GM12878 (cell line): ENCODE measurements at regions not wholly inside any gene's neighbourhood (a gene's known extent, or its start where the extent isn't known, plus 50 kb on each side); places are given as distances from the start of the nearest gene placed in this dataset.
A peak's percentile ranks its signal among the peaks of the same experiment; 100 is the strongest.

Experiments used
- ATAC-seq: fragments of 200-7000 bp; cut with Tn5 transposase; 3 replicates; pipeline ENCODE4 v1.9.1; 2020; ENCODE audit warnings: mild to moderate bottlenecking, moderate library complexity
- BruUV-seq: library from RNA; stranded (reverse); fragments of 400-500 nt; replicated peaks from 2 replicates; lab custom pipeline; 2021; lab: Mats Ljungman, UMichigan
- CTCF ChIA-PET: fragments of 300-600 bp; sonication (Branson Sonifier 250); formaldehyde crosslinking; extraction: SDS; loops from one replicate; lab custom pipeline; 2021; ENCODE audit warnings: inconsistent platforms; lab: Yijun Ruan, JAX
- POLR2A ChIA-PET: fragments of 350-600 bp; formaldehyde crosslinking; extraction: SDS; loops from one replicate; lab custom pipeline; 2021; ENCODE audit warnings: inconsistent platforms; lab: Charles Lee
- RAD21 ChIA-PET: fragments of 300-600 bp; sonication (Branson Sonifier 250); formaldehyde crosslinking; loops from one replicate; lab custom pipeline; 2023; ENCODE audit warnings: antibody characterized with exemption; ENCODE audit not compliant: unreplicated experiment; lab: Charles Lee
- SMC1A ChIA-PET: fragments of 300-600 bp; sonication (Branson Sonifier 250); formaldehyde crosslinking; loops from one replicate; lab custom pipeline; 2023; ENCODE audit not compliant: unreplicated experiment, uncharacterized antibody; lab: Charles Lee
- DNase-seq: peaks from one replicate; pipeline ENCODE4 v3.0.0-alpha.2; 2011; ENCODE audit warnings: low read depth, low spot score
- FAIRE-seq: peaks from 3 replicates; lab custom pipeline; 2011; peaks lifted over from hg19 to GRCh38; lab: Jason Lieb, UNC
- H2AFZ ChIP-seq: 2 replicates; pipeline ENCODE4 v1.6.0; 2011; ENCODE audit warnings: low read depth, low read length, control low read depth; ENCODE audit not compliant: control insufficient read depth
- H3K27ac ChIP-seq: 2 replicates; pipeline ENCODE4 v1.5.1; 2011; ENCODE audit warnings: control low read depth; ENCODE audit not compliant: control insufficient read depth, insufficient read depth
- H3K27me3 ChIP-seq, 2 experiments: replicated peaks in 1 of 2; 2 replicates each; pipeline versions ENCODE4 v1.6.0 to v1.6.1; 2011; ENCODE audit warnings: low read length in 1 of 2; ENCODE audit not compliant: control insufficient read depth in 2 of 2, insufficient read depth in 2 of 2
- H3K36me3 ChIP-seq, 2 experiments: 2 replicates each; pipeline ENCODE4 v1.5.1; 2011; ENCODE audit warnings: low read length in 1 of 2; ENCODE audit not compliant: control insufficient read depth in 2 of 2, insufficient read depth in 2 of 2
- H3K4me1 ChIP-seq: 2 replicates; pipeline ENCODE4 v1.6.1; 2011; ENCODE audit warnings: mild to moderate bottlenecking, low read length, moderate library complexity, mixed read lengths; ENCODE audit not compliant: control insufficient read depth, insufficient read depth
- H3K4me2 ChIP-seq: 2 replicates; pipeline ENCODE4 v1.6.0; 2011; ENCODE audit warnings: control low read depth; ENCODE audit not compliant: control insufficient read depth, insufficient read depth
- H3K4me3 ChIP-seq: fragments of 200-600 bp; sonication (generic); 2 replicates; pipeline ENCODE4 v1.5.1; 2016
- H3K79me2 ChIP-seq: 2 replicates; pipeline ENCODE4 v1.6.0; 2011; ENCODE audit warnings: low read length; ENCODE audit not compliant: control insufficient read depth, insufficient read depth
- H3K9ac ChIP-seq: 2 replicates; pipeline ENCODE4 v1.8.0; 2011; ENCODE audit warnings: low read length, control low read depth, mixed read lengths; ENCODE audit not compliant: control insufficient read depth, insufficient read depth
- H3K9me3 ChIP-seq: replicated peaks from 3 replicates; pipeline ENCODE4 v1.5.1; 2011; ENCODE audit warnings: mild to moderate bottlenecking, low read length; ENCODE audit not compliant: control insufficient read depth, insufficient read depth
- H4K20me1 ChIP-seq: 2 replicates; pipeline ENCODE4 v1.6.0; 2011; ENCODE audit not compliant: control insufficient read depth, insufficient read depth
- CBFB ChIP-seq: IDR thresholded peaks from 2 replicates; pipeline ENCODE4 v1.6.1; 2016; ENCODE audit warnings: antibody characterized with exemption, low read depth
- CBX5 ChIP-seq: sonication (generic); IDR thresholded peaks from 2 replicates; pipeline ENCODE4 v1.6.1; 2016; ENCODE audit warnings: low read depth, moderate library complexity, mild to moderate bottlenecking, inconsistent platforms
- CTCF ChIP-seq, 3 experiments: IDR thresholded peaks in 2 of 3; conservative IDR thresholded peaks in 1 of 3; 2 replicates each; pipeline ENCODE4 v1.5.1; 2011; ENCODE audit warnings: low read depth in 3 of 3, low read length in 3 of 3, mild to moderate bottlenecking in 3 of 3, control low read depth in 2 of 3, moderate library complexity in 2 of 3, inconsistent platforms in 1 of 3, mixed read lengths in 1 of 3; ENCODE audit not compliant: control insufficient read depth in 2 of 3, insufficient read depth in 1 of 3; ENCODE audit errors: extremely low read depth in 1 of 3
- MTA3 ChIP-seq: IDR thresholded peaks from 2 replicates; pipeline ENCODE4 v1.6.1; 2012; ENCODE audit warnings: low read length, inconsistent platforms, borderline replicate concordance
- MXI1 ChIP-seq: fragments of 150-350 bp; IDR thresholded peaks from 2 replicates; pipeline ENCODE4 v1.6.1; 2011; ENCODE audit warnings: low read depth, mild to moderate bottlenecking, inconsistent platforms, low read length, improper control_type of control experiment
- POU2F2 ChIP-seq: IDR thresholded peaks from 3 replicates; pipeline ENCODE4 v1.6.1; 2011; ENCODE audit warnings: low read depth, mild to moderate bottlenecking, low read length, borderline replicate concordance
- RAD21 ChIP-seq: IDR thresholded peaks from 2 replicates; pipeline ENCODE4 v1.6.1; 2011; ENCODE audit warnings: mild to moderate bottlenecking, low read depth, low read length, moderate library complexity; ENCODE audit not compliant: insufficient read depth
- RCOR1 ChIP-seq: conservative IDR thresholded peaks from 2 replicates; pipeline ENCODE4 v1.6.1; 2012; ENCODE audit warnings: low read depth, low read length, improper control_type of control experiment
- SMC3 ChIP-seq: IDR thresholded peaks from 2 replicates; pipeline ENCODE4 v1.6.1; 2011; ENCODE audit warnings: low read length, improper control_type of control experiment, borderline replicate concordance
- SREBF1 ChIP-seq: IDR thresholded peaks from 2 replicates; pipeline ENCODE4 v1.6.1; 2012; ENCODE audit warnings: mild to moderate bottlenecking, low read length
- ZNF384 ChIP-seq: IDR thresholded peaks from 2 replicates; pipeline ENCODE4 v1.6.1; 2012; ENCODE audit warnings: low read depth, mild to moderate bottlenecking, low read length, improper control_type of control experiment, borderline replicate concordance
- WGBS: methylation state at CpG from one replicate; pipeline ENCODE4 v1.1.6; 2016; ENCODE audit warnings: low lambda C conversion rate; ENCODE audit not compliant: insufficient replicate concordance, insufficient coverage; ENCODE audit errors: missing lambda C conversion rate; 5-methylcytosine and 5-hydroxymethylcytosine counted together
- in situ Hi-C: fragments of 300-500 bp; cut with MboI; formaldehyde crosslinking; loops from 9 replicates; pipeline ENCODE4 v1.14.3; 2018; ENCODE audit warnings: mixed read lengths
- intact Hi-C: fragments of 100-400 bp; cut with micrococcal nuclease; formaldehyde crosslinking; loops from one replicate; pipeline ENCODE4 v1.14.2; 2022; ENCODE audit not compliant: unreplicated experiment

- in situ Hi-C loops: no loop called here
Measured at GRCh38 chr1:165147799-165148198, 208.7 kb downstream of the LMX1A start.

GRCh38 chr1:165144757-165145397 is 211.6 kb downstream of the LMX1A start:
- FAIRE-seq: no peak
- WGBS: 6% methylated on average over 12 of the region's 12 CpGs
- no TSS peak for BruUV-seq

More at GRCh38 chr1:165147799-165148198, 208.7 kb downstream of the LMX1A start:
- Histone ChIP-seq H3K4me3 (no peak overlapping the region), H3K79me2 (no peaks in the 10 kb centered on the region), H3K4me2 (no peak overlapping the region), H3K9ac (no peak overlapping the region), H3K27ac (no peak overlapping the region), H3K36me3 (no peaks in the 10 kb centered on the region), H3K9me3 (no peaks in the 10 kb centered on the region), H4K20me1 (no peaks in the 10 kb centered on the region), H3K27me3 (no peaks in the 10 kb centered on the region), H2AFZ (no peak overlapping the region), H3K4me1 (no peaks in the 10 kb centered on the region)
- no peak for ATAC-seq
- no peak for FAIRE-seq
- ChIA-PET CTCF (interaction anchor here (0.7 to 2.6 kb wide), 3 partner anchors 10 to 18 kb away, joined by 3 to 9 read pairs (median 3); no protein-coding TSS in a partner anchor), SMC1A (no interaction called here), POLR2A (no interaction called here), RAD21 (no interaction called here)
- TF ChIP-seq POU2F2: no peak
- TF ChIP-seq MTA3: no peak
- TF ChIP-seq RCOR1: no peak
- no peak for TF ChIP-seq CBFB
- no peak for TF ChIP-seq MXI1
- no peak for TF ChIP-seq SREBF1
- DNase-seq: no peak
- no TSS peak for BruUV-seq
- intact Hi-C loops: loop anchor here (5.0 kb wide), 1 partner anchor 220 kb away; no protein-coding TSS in a partner anchor
- WGBS: 33% methylated on average over 2 of the region's 2 CpGs

More at GRCh38 chr1:165144757-165145397, 211.6 kb downstream of the LMX1A start:
- ChIA-PET SMC1A (interaction anchor here (0.7 to 1.4 kb wide), 4 partner anchors 9 to 450 kb away, joined by 3 to 6 read pairs (median 4); no protein-coding TSS in a partner anchor), RAD21 (interaction anchor here (1.0 kb wide), 1 partner anchor 113 kb away, joined by 3 read pairs; no protein-coding TSS in a partner anchor), POLR2A (no interaction called here), CTCF (interaction anchor here (0.7 to 3.2 kb wide), 12 partner anchors 9 to 1235 kb away, joined by 3 to 14 read pairs (median 4); no protein-coding TSS in a partner anchor)
- no peaks in the 10 kb centered on the region for H3K4me1 ChIP-seq
- no peak overlapping the region for H3K4me3 ChIP-seq
- TF ChIP-seq RAD21 (peak; percentile 49), CBX5 (no peak), SMC3 (peak; percentile 21; the same call in 1 of the 2 replicates), ZNF384 (no peak), CTCF (IDR thresholded peaks at IDR 0.05 in 2 of 3, conservative IDR thresholded peaks at IDR 0.05 in 1 of 3; ENCODE audit: control insufficient read depth in 2 of 3, extremely low read depth in 1 of 3, insufficient read depth in 1 of 3, low read depth in 3 of 3, low read length in 3 of 3) (peak; percentile 73 to 82 (median 81))
- ATAC-seq (peak; percentile 94), DNase-seq (no peak)
- in situ Hi-C loops (no loop called here), intact Hi-C loops (loop anchor here (5.0 kb wide), 2 partner anchors 222 to 447 kb away; no protein-coding TSS in a partner anchor)
- H3K9ac ChIP-seq: no peak overlapping the region
- H3K27ac ChIP-seq: no peak overlapping the region
- no peaks in the 10 kb centered on the region for H3K79me2 ChIP-seq
- no peaks in the 10 kb centered on the region; a peak in 1 of 4 replicates for H3K27me3 ChIP-seq
- no peaks in the 10 kb centered on the region for H3K36me3 ChIP-seq
- no peak overlapping the region for H2AFZ ChIP-seq
- H3K9me3 ChIP-seq: no peaks in the 10 kb centered on the region
- no peak overlapping the region for H3K4me2 ChIP-seq
- no peaks in the 10 kb centered on the region for H4K20me1 ChIP-seq
